SHP77 treated with DMSO at 0.1 percent for 48 hours (cell line): ENCODE measurements at regions not wholly inside any gene's neighbourhood (a gene's known extent, or its start where the extent isn't known, plus 50 kb on each side); places are given as distances from the start of the nearest gene placed in this dataset.

Experiments
- DNase-seq: peaks from one replicate; lab custom pipeline; 2025; lab: John Stamatoyannopoulos, UW

- no peak for DNase-seq
Measured at GRCh38 chr6:20313051-20313450, 88.6 kb upstream of the E2F3 start.

GRCh38 chr6:20313960-20314530 is 87.6 kb upstream of the E2F3 start:
- no peak for DNase-seq

GRCh38 chr6:20314866-20315845 is 86.5 kb upstream of the E2F3 start:
- DNase-seq, result no peak

GRCh38 chr6:20317430-20317829 is 84.2 kb upstream of the E2F3 start:
- DNase-seq, result no peak

- no peak for DNase-seq
Measured at GRCh38 chr6:20318851-20319387, 82.8 kb upstream of the E2F3 start.

- DNase-seq, result no peak
Measured at GRCh38 chr6:20319520-20320357, 81.9 kb upstream of the E2F3 start.

GRCh38 chr6:20325641-20326421 is 75.8 kb upstream of the E2F3 start:
- DNase-seq, result no peak

- no peak for DNase-seq
Measured at GRCh38 chr6:20326422-20326728, 75.3 kb upstream of the E2F3 start.

- no peak for DNase-seq
Measured at GRCh38 chr6:20327141-20327540, 74.5 kb upstream of the E2F3 start.

GRCh38 chr6:20328266-20328923 is 73.3 kb upstream of the E2F3 start:
- no peak for DNase-seq

GRCh38 chr6:20328924-20329300 is 72.8 kb upstream of the E2F3 start:
- DNase-seq, result no peak

GRCh38 chr6:20331042-20331441 is 70.6 kb upstream of the E2F3 start:
- no peak for DNase-seq

- DNase-seq, result no peak
Measured at GRCh38 chr6:20331625-20332024, 70.1 kb upstream of the E2F3 start.

GRCh38 chr6:20332441-20333006 is 69.2 kb upstream of the E2F3 start:
- DNase-seq, result no peak

- DNase-seq, result no peak
Measured at GRCh38 chr6:20333721-20334269, 67.9 kb upstream of the E2F3 start.

GRCh38 chr6:20334334-20334733 is 67.3 kb upstream of the E2F3 start:
- DNase-seq, result no peak

- no peak for DNase-seq
Measured at GRCh38 chr6:20334962-20335361, 66.7 kb upstream of the E2F3 start.

- DNase-seq, result no peak
Measured at GRCh38 chr6:20335872-20336271, 65.8 kb upstream of the E2F3 start.

GRCh38 chr6:20338156-20338555 is 63.5 kb upstream of the E2F3 start:
- no peak for DNase-seq

GRCh38 chr6:20340068-20340848 is 61.4 kb upstream of the E2F3 start:
- DNase-seq, result peak; percentile 5
